GM21526 (cell line): ENCODE measurements at regions not wholly inside any gene's neighbourhood (a gene's known extent, or its start where the extent isn't known, plus 50 kb on each side); places are given as distances from the start of the nearest gene placed in this dataset.
A peak's percentile ranks its signal among the peaks of the same experiment; 100 is the strongest.
"Not testable (repeated sequence)": the region's sequence is repeated elsewhere in the genome, so short reads cannot be mapped to it uniquely, and the experiment has no call there.

ENCODE experiments used
- ATAC-seq: cut with Tn5 transposase; IDR thresholded peaks from one replicate; pipeline ENCODE4 v1.9.1; 2021; ENCODE audit warnings: moderate library complexity; ENCODE audit not compliant: unreplicated experiment, low FRiP score

- no peak for ATAC-seq
These were observed 59.0 kb downstream of the FASLG start for GRCh38 chr1:172717722-172718465.

- no peak for ATAC-seq
These were observed 60.2 kb downstream of the FASLG start for GRCh38 chr1:172719066-172719627.

GRCh38 chr1:172719694-172720138 lies 60.8 kb downstream of the FASLG start:
- no peak for ATAC-seq

DNA sequence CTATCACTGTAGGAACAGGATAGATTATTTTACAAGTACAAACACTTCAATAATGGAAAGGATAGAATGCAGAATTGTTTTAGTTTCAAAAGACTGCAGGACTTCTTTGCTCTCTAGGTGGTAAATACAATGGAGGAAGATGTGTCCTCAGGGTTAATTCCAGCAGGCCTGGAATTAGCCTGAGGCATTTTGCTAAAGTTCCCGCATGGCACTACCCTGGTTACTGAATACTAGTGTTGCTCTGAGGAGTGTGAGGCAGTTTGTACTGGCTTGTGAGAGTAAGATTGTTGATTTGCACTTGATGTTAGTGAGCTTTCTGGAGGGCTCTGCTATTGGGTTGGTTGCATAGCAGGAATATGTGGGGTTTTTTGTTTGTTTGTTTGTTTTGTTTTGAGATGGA lies 61.4 kb downstream of the FASLG start:
- no peak for ATAC-seq

GRCh38 chr1:172723251-172723650 lies 64.3 kb downstream of the FASLG start:
- no peak for ATAC-seq

DNA sequence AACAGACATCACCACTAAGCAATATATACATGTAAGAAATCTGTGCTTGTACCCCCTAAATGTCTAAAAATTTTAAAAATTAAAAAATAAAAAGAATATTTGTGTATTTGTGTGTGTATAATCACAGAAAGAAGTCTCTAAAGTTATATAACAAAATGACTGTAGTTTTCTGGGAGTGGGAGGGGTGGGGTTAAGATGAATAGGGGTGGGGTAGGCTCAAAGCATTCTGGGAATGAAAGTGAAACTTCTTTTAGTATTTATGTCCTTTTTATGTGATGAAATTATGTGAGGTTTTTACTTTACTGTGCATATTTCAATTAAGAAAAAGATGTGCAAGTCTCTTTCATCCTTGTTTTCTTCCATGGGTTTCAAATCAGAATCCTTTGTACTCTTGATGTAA lies 65.3 kb downstream of the FASLG start:
- ATAC-seq, result no peak

GRCh38 chr1:172724765-172725613 lies 66.1 kb downstream of the FASLG start:
- peak; percentile 81 for ATAC-seq

GRCh38 chr1:172726740-172727139 lies 67.8 kb downstream of the FASLG start:
- no peak for ATAC-seq

DNA sequence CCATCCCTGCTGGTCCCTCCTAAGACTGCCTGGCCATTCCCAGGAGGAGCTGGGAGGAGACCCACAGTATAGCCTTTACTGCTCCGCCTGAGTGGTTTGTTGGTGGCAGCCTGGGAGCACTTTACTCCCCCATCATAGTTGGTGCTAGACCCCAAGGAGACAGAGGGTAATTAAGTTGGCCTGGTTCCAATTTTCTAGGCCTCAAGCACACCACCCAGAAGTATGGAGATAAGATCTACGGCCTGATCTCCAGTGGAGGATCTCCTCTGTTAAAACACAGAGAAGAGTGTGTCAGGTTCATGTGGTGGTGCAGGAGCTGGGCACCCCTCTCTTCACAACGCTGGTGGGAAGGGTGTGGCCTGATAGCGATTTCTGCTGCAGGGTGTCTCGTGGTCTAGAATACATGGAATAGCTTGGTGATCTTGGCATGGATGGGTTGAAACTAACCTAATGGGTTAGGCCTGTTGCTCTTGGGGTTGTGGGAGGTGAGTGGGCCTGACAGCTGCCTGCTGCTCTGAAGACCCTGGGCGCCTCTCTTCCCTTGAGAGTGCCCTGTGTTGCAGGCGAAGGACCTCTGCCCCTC lies 68.5 kb downstream of the FASLG start:
- ATAC-seq, result no peak

DNA sequence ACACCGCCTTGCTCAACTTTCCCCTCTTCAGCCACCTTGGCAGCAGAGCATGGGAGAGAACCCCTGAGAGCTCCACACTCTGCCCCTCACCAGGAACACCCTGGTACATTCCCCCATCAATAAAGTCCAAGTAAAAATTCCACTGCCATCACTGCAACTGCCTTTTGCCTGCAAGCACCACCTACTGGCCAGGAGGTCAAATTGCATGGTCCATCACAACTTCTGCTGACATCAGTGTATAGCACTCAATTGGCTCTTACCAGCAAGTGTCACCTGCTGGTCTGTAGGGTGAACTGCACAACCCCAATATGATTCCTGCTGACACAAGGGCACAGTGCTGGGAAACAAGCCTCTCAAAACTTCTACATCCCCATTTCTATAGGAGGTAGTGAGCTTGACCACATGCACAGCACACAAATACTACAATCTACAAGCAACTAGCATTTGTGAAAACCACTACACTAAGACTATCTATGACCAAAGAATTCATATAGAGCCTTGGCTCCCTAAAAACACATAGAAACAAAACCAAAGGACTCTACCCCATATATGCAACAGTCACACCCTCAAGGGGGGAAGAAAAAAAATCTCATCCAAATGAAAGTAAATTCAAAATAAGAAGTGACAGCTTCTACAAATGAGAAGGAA lies 69.2 kb downstream of the FASLG start:
- peak; percentile 48 for ATAC-seq

GRCh38 chr1:172728705-172729104 lies 69.8 kb downstream of the FASLG start:
- ATAC-seq, result not testable (repeated sequence)

DNA sequence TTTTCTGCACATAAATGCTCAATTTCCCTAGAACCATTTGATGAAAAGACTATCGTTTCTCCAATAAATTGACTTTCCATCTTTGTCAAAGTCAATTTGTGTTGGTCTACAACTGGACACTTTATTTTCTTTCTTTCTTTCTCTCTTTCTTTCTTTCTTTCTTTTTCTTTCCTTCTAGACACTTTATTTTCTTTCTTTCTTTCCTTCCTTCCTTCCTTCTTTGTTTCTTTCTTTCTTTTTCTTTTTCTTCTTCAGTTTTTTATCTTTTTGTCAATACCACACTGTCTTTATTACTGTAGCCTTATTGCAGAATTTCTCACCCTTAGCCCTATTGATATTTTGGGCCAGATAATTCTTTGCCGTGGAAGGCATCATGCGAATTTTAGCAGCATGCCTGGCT lies 73.5 kb downstream of the FASLG start:
- ATAC-seq, result no peak

DNA sequence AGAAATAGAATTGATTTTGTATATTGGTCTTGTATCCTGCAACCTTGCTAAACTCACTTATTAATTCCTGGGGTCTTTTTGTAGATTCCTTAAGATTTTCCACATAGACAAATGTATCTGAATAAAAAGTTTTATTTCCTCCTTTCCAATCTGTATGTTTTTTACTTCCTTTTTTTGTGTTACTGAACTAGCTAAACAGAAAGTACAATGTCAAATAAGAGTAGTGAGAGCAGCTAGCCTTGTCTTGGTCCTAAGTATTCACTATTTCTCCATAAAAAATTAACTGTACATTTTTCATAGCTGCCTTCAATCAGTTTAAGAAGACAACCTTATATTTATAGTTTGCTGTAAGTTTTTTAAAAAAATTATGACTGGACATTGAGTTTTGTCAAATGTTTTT lies 74.9 kb downstream of the FASLG start:
- ATAC-seq, result no peak

GRCh38 chr1:172738389-172738788 lies 79.5 kb downstream of the FASLG start:
- no peak for ATAC-seq

- no peak for ATAC-seq
These were observed 83.9 kb downstream of the FASLG start for GRCh38 chr1:172742599-172743500.

DNA sequence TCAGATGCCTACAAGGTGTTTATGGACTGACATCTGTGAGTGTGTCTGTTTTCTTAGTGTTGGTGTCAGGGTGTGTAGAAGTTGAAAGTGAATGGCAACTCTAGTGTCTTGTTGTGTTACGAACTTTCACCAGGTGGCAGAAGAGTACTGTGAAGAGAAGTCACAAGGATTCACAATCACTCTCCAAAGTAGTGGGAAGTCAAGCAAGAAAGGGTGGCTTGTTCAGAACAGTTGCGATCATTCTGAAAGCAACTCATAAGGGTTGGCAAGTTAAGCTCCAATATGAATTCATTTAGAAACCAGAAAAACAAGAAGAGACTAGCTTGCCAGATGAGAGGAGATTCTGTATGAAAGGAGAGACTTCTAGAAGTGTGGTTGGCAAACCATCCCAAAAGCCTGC lies 86.1 kb downstream of the FASLG start:
- ATAC-seq, result peak; percentile 58

- ATAC-seq, result peak; percentile 84
These were observed 87.4 kb downstream of the FASLG start for GRCh38 chr1:172746091-172746949.

GRCh38 chr1:172748201-172748600 lies 89.3 kb downstream of the FASLG start:
- no peak for ATAC-seq

DNA sequence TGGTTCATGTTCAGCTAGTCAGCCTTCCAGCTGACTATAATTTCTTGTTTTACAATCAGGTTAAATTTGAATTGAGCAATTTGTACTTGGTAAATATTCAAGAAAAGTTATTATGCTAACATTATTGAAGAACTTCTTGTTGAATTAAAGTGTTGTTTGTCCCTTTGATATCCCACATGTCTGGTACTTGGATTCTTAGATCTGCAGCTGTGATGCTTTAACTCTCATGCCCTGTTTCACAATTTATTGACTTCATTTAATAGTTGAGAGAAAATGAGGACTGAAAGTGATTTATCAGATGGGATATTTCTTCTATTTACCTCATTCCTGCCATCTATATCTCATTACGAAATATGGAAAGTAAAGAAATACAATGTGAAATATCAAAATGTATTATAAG lies 92.8 kb downstream of the FASLG start:
- no peak for ATAC-seq
